ENCODE measurements at regions not wholly inside any gene's neighbourhood (a gene's known extent, or its start where the extent isn't known, plus 50 kb on each side); places are given as distances from the start of the nearest gene placed in this dataset.

DNA sequence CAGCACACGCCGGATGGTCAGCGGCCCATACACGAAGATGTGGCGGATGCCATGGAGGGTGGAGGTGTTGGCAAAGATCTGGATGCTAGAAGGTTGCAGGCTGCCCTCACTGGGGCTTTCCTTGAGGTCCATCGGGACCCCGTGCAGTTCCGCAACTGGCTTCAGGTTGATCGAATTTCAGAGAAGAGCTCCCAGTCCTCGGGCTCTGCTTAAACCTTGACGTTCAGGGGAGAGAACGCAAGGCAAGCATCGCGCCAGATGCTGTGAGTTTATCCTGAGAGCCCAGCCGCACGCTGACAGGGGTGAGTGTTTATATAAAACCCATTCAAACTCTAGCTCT is 98.7 kb upstream of the CCL2 start:
- ATAC-seq: no peak

GRCh38 chr17:34156741-34157589 is 98.1 kb upstream of the CCL2 start:
- no peak for ATAC-seq

DNA sequence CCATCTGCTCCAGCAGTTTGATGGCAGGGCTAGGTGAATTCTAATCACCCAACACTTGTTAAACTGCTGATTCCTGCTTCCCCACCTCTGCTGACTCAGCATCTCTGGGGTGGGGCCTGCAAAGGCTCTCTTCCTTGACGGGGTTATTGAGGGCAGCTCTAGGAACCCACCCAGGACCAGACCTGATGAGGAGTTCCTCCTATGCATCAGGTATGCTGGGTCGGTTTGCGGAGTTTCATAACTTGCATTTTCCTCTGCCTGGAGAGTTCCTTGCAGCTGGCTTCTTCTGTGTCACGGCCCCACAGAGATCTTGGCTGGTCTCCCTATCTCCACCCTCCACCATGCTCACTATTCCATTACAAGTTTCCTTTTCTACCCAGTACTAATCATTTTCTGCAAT is 93.4 kb upstream of the CCL2 start:
- no peak for ATAC-seq

GRCh38 chr17:34163123-34163522 is 92.0 kb upstream of the CCL2 start:
- no peak for ATAC-seq

GRCh38 chr17:34163646-34164045 is 91.4 kb upstream of the CCL2 start:
- no peak for ATAC-seq

- no peak for ATAC-seq
These were observed 90.2 kb upstream of the CCL2 start for GRCh38 chr17:34164837-34165236.

GRCh38 chr17:34166352-34166751 is 88.7 kb upstream of the CCL2 start:
- no peak for ATAC-seq

- no peak for ATAC-seq
These were observed 87.7 kb upstream of the CCL2 start for GRCh38 chr17:34167354-34167753.

- no peak for ATAC-seq
These were observed 86.1 kb upstream of the CCL2 start for GRCh38 chr17:34168989-34169388.

GRCh38 chr17:34169496-34169895 is 85.6 kb upstream of the CCL2 start:
- ATAC-seq: no peak

GRCh38 chr17:34171245-34171818 is 83.8 kb upstream of the CCL2 start:
- peak; percentile 51 to 56 for ATAC-seq

DNA sequence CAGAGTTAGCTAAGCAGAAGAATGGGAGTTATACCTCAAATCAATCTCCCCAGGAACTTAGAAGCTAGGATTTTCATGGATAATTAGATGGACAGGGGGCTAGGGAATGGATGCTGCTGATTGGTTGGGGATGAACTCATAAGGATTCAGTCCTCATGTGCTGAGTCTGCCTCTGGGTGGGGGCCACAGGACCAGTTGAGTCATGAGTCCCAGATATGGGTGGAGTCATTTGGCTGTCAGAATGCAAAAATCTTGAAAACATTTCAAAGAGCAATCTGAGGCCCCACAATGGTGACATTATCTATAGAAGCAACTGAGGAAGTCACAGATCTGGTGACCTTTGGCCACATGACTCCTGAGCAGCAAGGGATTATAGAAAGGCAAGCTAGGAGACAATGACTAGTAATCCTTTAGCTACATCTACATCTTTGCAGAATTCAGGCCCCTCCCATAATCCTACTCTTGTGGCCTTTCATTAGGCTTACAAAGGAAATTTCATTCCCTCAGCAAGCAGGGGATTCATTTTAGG is 82.6 kb upstream of the CCL2 start:
- no peak for ATAC-seq

DNA sequence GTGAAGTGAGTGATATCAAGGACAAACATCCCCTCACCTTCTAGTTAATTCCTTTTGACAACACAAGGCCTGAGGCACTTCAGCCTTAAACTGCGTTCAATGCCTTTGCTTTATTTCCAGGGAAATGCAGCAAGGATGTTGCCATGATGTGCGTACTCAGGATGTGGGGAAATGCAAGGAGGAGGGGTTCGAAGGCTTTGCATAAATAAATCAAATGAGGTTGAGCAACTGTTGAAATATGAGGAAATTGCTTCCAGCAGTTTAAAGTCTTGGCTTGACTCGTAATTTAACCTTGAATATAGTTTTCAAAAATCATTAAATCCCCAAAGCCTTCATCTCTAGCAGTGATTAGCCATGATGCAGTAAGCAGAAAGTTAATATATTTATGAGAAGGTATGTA is 81.8 kb upstream of the CCL2 start:
- no peak for ATAC-seq

DNA sequence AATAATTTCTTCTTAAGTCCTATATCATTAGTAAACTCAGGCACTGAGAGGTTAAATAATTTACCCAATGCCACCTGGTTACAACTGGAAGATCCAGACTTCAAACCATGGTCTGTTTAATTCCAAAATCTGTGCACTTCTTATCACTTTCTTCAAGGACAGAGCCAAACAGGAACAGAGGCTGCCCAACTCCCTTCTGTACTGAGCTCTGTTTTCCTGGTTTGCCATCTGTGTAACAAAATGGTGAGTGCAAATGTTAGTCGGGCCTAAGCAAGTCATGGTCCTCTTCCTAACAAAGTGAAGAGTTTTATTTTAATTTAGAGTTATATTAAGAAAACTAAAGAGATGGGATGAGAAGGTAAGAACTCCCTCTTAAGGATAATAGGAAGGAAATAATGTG is 80.6 kb upstream of the CCL2 start:
- ATAC-seq: no peak

DNA sequence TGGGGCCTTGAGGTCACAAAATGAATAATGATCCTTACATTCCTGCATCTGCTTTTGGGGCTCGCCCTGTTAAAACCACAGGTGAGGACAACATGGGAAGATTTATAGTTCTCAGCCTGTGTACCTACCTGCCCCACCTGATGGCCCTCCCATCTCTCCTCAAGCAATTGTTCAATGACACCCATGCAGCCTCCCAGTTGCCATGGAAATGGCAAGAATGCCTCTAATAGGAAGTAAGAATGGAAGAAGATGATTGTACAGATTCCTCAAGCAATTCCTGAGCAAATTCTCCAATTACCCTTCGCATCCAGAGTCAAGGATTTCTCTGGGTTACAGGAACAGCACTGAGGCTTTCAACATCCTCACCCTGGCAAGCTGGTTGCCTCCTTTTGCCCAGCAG is 78.6 kb upstream of the CCL2 start:
- no peak for ATAC-seq

DNA sequence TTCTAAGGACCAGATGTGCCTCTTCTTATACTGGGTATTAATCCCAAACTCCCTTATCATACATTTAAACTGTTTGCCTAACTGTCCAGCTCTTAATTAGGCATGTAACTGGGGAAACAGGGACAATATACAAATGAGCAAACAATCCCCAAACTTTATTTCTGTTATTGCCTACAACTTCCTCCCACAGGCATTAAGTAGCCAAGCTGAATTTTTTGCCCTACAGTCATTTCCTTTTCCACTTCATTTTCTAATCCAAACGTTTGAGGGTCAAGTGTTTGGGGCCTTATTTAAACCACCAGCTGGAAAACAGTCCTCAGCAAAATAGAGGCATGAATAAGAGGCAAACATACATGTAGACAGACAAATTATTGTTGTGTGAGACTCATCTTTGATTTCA is 77.4 kb upstream of the CCL2 start:
- ATAC-seq: no peak

GRCh38 chr17:34178092-34178491 is 77.0 kb upstream of the CCL2 start:
- ATAC-seq: no peak

DNA sequence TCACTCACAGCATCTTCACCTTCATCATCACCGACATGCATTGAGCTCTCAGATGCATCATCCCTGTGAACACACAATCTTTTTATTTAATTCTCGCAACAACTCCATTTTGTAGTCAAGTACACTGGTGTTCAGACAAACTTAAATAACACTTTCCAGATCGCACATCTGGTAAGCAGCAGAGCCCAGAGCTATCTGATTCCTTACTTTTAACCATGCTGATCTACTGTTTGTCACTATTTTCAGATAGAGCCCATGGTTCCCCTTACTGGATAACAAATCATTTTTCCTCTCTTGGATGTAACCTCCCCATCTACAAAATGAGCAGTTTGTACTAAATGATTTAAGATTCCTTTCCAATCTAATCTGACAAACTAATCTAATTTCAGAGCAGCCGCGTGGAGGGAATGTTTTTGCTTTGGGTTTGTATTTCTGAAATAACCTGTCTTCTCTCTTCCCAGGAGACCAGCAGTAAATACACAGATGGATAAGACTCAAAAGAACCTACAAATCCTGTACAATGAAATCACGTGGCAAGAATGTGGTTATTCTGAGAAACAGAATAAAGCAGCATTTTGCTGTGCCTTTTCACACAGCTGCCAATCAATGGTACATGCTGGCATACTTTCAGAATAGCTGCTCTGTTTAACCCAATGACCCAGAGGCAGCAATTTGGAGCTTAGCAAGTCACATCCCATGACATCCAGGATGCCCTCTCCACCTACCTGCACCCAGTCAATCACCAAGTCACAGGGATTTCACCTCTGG is 72.9 kb upstream of the CCL2 start:
- no peak for ATAC-seq

GRCh38 chr17:34195987-34196386 is 59.1 kb upstream of the CCL2 start:
- no peak for ATAC-seq

- ATAC-seq: no peak
These were observed 56.6 kb upstream of the CCL2 start for GRCh38 chr17:34198519-34198918.

DNA sequence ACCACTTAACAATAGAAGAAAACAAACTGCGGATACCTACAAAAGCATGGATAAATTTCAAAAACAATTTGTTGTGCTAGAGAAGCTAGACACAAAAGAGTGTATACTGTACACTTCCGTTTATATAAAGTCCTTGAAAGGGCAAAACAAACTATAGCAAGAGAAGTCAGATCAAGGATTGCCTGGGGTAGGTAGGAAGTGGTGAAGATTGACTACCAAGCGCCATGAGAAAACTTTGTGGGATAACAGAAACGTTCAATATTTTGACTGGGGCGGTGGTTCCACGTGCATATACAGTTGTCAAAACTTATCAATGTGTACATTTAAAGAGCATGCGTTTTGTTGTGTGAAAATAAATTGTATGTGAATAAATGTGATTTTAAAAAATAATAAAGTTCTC is 55.6 kb upstream of the CCL2 start:
- no peak for ATAC-seq

GRCh38 chr17:34199932-34200534 is 55.1 kb upstream of the CCL2 start:
- peak; percentile 59 to 68 for ATAC-seq

DNA sequence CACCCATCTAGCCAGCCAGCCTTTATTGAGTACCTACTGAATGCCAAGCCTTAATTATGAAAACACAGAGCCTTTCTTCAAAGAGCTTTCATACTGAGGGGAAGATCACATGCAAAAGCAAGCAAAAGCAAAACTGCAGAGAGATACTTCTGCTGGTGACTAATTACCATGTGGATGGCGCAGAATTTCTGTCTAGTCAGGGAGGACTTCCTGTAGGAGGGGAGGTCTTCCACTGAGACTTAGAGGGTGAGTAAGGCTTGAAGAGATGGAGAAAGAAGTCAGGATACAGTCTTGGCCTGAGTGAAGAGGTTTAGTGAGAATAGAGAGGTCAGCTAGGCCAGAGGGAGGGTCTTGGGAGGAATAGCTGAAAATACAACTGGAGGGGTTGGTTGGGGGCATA is 53.9 kb upstream of the CCL2 start:
- peak in 1 of 2 donors; percentile 20 for ATAC-seq
